SK-N-SH treated with all-trans-retinoic acid at 6 μM for 48 hours (cell line): ENCODE measurements at regions not wholly inside any gene's neighbourhood (a gene's known extent, or its start where the extent isn't known, plus 50 kb on each side); places are given as distances from the start of the nearest gene placed in this dataset.

Experiments
- ARNTL ChIP-seq: fragments of 450-650 bp; formaldehyde crosslinking; IDR thresholded peaks from 2 replicates; pipeline ENCODE4 v1.5.0; 2020; ENCODE audit warnings: low read depth, mild to moderate bottlenecking, moderate library complexity, borderline replicate concordance
- CREB5 ChIP-seq: fragments of 250-450 bp; sonication (Bioruptor Pico); IDR thresholded peaks from 2 replicates; pipeline ENCODE4 v1.5.1; 2020; ENCODE audit warnings: low read depth, mild to moderate bottlenecking, moderate library complexity
- CSDC2 ChIP-seq: fragments of 250-450 bp; sonication (Bioruptor Pico); IDR thresholded peaks from 2 replicates; pipeline ENCODE4 v1.5.0; 2020; ENCODE audit warnings: mild to moderate bottlenecking, moderate library complexity
- ISL1 ChIP-seq: fragments of 250-450 bp; sonication (Bioruptor Pico); IDR thresholded peaks from 2 replicates; pipeline ENCODE4 v2.1.2; 2022; ENCODE audit warnings: mild to moderate bottlenecking, moderate library complexity
- PATZ1 ChIP-seq: fragments of 250-450 bp; sonication (Bioruptor Pico); IDR thresholded peaks from 2 replicates; pipeline ENCODE4 v1.8.0; 2020; ENCODE audit warnings: mild to moderate bottlenecking, moderate library complexity, borderline replicate concordance
- PPARA ChIP-seq: fragments of 250-450 bp; sonication (Bioruptor Pico); IDR thresholded peaks from 2 replicates; pipeline ENCODE4 v1.5.0; 2020; ENCODE audit warnings: mild to moderate bottlenecking, borderline replicate concordance
- RARB ChIP-seq: fragments of 250-450 bp; sonication (Bioruptor Pico); IDR thresholded peaks from 2 replicates; pipeline ENCODE4 v1.8.0; 2021; ENCODE audit warnings: mild to moderate bottlenecking, moderate library complexity
- ZFP3 ChIP-seq: fragments of 250-450 bp; sonication (Bioruptor Pico); IDR thresholded peaks from 2 replicates; pipeline ENCODE4 v1.5.0; 2020; ENCODE audit warnings: mild to moderate bottlenecking, moderate library complexity
- ZFP30 ChIP-seq: fragments of 450-650 bp; formaldehyde crosslinking; IDR thresholded peaks from 2 replicates; pipeline ENCODE4 v1.5.0; 2022; ENCODE audit warnings: mild to moderate bottlenecking, moderate library complexity
- ZNF70 ChIP-seq: fragments of 450-650 bp; formaldehyde crosslinking; IDR thresholded peaks from 2 replicates; pipeline ENCODE4 v1.5.0; 2020; ENCODE audit warnings: mild to moderate bottlenecking, moderate library complexity

GRCh38 chr10:23543691-23544380 lies 105.0 kb downstream of the OTUD1 start:
- TF ChIP-seq ZFP30 (CRISPR knock-in tag), result no peak
- TF ChIP-seq PATZ1 (CRISPR knock-in tag), result no peak
- no peak for TF ChIP-seq CREB5
- no peak for TF ChIP-seq RARB
- no peak for TF ChIP-seq ISL1 (CRISPR knock-in tag)
- TF ChIP-seq PPARA (CRISPR knock-in tag), result no peak
- TF ChIP-seq ARNTL (CRISPR knock-in tag), result no peak
- TF ChIP-seq CSDC2 (CRISPR knock-in tag), result no peak
- TF ChIP-seq ZNF70 (CRISPR knock-in tag), result no peak
- no peak for TF ChIP-seq ZFP3 (CRISPR knock-in tag)
